ENCODE measurements at regions not wholly inside any gene's neighbourhood (a gene's known extent, or its start where the extent isn't known, plus 50 kb on each side); places are given as distances from the start of the nearest gene placed in this dataset.

- TF ChIP-seq, protein P1, sequence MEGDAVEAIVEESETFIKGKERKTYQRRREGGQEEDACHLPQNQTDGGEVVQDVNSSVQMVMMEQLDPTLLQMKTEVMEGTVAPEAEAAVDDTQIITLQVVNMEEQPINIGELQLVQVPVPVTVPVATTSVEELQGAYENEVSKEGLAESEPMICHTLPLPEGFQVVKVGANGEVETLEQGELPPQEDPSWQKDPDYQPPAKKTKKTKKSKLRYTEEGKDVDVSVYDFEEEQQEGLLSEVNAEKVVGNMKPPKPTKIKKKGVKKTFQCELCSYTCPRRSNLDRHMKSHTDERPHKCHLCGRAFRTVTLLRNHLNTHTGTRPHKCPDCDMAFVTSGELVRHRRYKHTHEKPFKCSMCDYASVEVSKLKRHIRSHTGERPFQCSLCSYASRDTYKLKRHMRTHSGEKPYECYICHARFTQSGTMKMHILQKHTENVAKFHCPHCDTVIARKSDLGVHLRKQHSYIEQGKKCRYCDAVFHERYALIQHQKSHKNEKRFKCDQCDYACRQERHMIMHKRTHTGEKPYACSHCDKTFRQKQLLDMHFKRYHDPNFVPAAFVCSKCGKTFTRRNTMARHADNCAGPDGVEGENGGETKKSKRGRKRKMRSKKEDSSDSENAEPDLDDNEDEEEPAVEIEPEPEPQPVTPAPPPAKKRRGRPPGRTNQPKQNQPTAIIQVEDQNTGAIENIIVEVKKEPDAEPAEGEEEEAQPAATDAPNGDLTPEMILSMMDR (IDR thresholded peaks at IDR 0.05; ENCODE audit: low read depth, low read length) = no peak
- no peak for TF ChIP-seq EZH2phosphoT487 (IDR thresholded peaks at IDR 0.05; ENCODE audit: low read depth)
These were observed 421.0 kb upstream of the TSHZ3 start for GRCh38 chr19:31770223-31770622.

Data from OCI-LY3 (cell line).